HG03139 (cell line): ENCODE measurements at regions not wholly inside any gene's neighbourhood (a gene's known extent, or its start where the extent isn't known, plus 50 kb on each side); places are given as distances from the start of the nearest gene placed in this dataset.
A peak's percentile ranks its signal among the peaks of the same experiment; 100 is the strongest.
"Not testable (repeated sequence)": the region's sequence is repeated elsewhere in the genome, so short reads cannot be mapped to it uniquely, and the experiment has no call there.

Source experiments
- ATAC-seq: cut with Tn5 transposase; IDR thresholded peaks from one replicate; pipeline ENCODE4 v1.9.1; 2021; ENCODE audit not compliant: unreplicated experiment

- no peak for ATAC-seq
Observed at GRCh38 chr3:90180543-90180942, 1073.1 kb downstream of the EPHA3 start.

GRCh38 chr3:90182291-90182976, 1075.0 kb downstream of the EPHA3 start:
- ATAC-seq = peak; percentile 80

- ATAC-seq = no peak
Observed at GRCh38 chr3:90184861-90185260, 1077.4 kb downstream of the EPHA3 start.

- ATAC-seq = not testable (repeated sequence)
Observed at GRCh38 chr3:90197383-90197782, 1090.0 kb downstream of the EPHA3 start.

- ATAC-seq = not testable (repeated sequence)
Observed at GRCh38 chr3:90202931-90203330, 1095.5 kb downstream of the EPHA3 start.

GRCh38 chr3:90206482-90206881, 1099.1 kb downstream of the EPHA3 start:
- ATAC-seq = not testable (repeated sequence)

- ATAC-seq = not testable (repeated sequence)
Observed at GRCh38 chr3:90207353-90208097, 1100.1 kb downstream of the EPHA3 start.

- no peak for ATAC-seq
Observed at GRCh38 chr3:90221900-90222299, 1114.5 kb downstream of the EPHA3 start.

- no peak for ATAC-seq
Observed at GRCh38 chr3:90241481-90241880, 1134.1 kb downstream of the EPHA3 start.

GRCh38 chr3:90253131-90253530, 1145.7 kb downstream of the EPHA3 start:
- no peak for ATAC-seq

- no peak for ATAC-seq
Observed at GRCh38 chr3:90261481-90262433, 1154.3 kb downstream of the EPHA3 start.
